IPS-18a (cell line): ENCODE measurements at regions not wholly inside any gene's neighbourhood (a gene's known extent, or its start where the extent isn't known, plus 50 kb on each side); places are given as distances from the start of the nearest gene placed in this dataset.

ENCODE experiments used
- H3K27ac ChIP-seq: one replicate; pipeline ENCODE4 v1.5.1; 2013; ENCODE audit warnings: low read length
- H3K27me3 ChIP-seq: one replicate; pipeline ENCODE4 v1.6.1; 2013; ENCODE audit warnings: mild to moderate bottlenecking, low read length; ENCODE audit not compliant: control insufficient read depth, insufficient read depth
- H3K36me3 ChIP-seq: one replicate; pipeline ENCODE4 v1.6.1; 2013; ENCODE audit warnings: low read depth, low read length; ENCODE audit not compliant: control insufficient read depth
- H3K4me1 ChIP-seq: one replicate; pipeline ENCODE4 v1.6.1; 2013; ENCODE audit warnings: low read depth, low read length; ENCODE audit not compliant: control insufficient read depth
- H3K4me3 ChIP-seq: one replicate; pipeline ENCODE4 v1.5.1; 2013; ENCODE audit warnings: low read length
- H3K9ac ChIP-seq: one replicate; pipeline ENCODE4 v1.6.1; 2013; ENCODE audit warnings: mild to moderate bottlenecking, low read length, moderate library complexity
- H3K9me3 ChIP-seq: one replicate; pipeline ENCODE4 v1.6.1; 2013; ENCODE audit warnings: low read depth, low read length; ENCODE audit not compliant: control insufficient read depth

- Histone ChIP-seq H3K4me1 (no peaks in the 10 kb centered on the region), H3K9me3 (no peaks in the 10 kb centered on the region), H3K36me3 (no peaks in the 10 kb centered on the region), H3K4me3 (no peak overlapping the region), H3K9ac (no peak overlapping the region), H3K27me3 (no peaks in the 10 kb centered on the region), H3K27ac (no peak overlapping the region)
Measured at GRCh38 chr6:167735084-167735950, 91.4 kb upstream of the AFDN start.

GRCh38 chr6:167735951-167736288 lies 90.8 kb upstream of the AFDN start:
- no peak overlapping the region for H3K9ac ChIP-seq
- no peaks in the 10 kb centered on the region for H3K27me3 ChIP-seq
- H3K4me1 ChIP-seq = no peaks in the 10 kb centered on the region
- H3K9me3 ChIP-seq = no peaks in the 10 kb centered on the region
- H3K36me3 ChIP-seq = no peaks in the 10 kb centered on the region
- H3K4me3 ChIP-seq = no peak overlapping the region
- no peak overlapping the region for H3K27ac ChIP-seq

GRCh38 chr6:167736486-167737204 lies 90.1 kb upstream of the AFDN start:
- no peak overlapping the region for H3K4me3 ChIP-seq
- H3K9me3 ChIP-seq = no peaks in the 10 kb centered on the region
- no peak overlapping the region for H3K27ac ChIP-seq
- H3K36me3 ChIP-seq = no peaks in the 10 kb centered on the region
- H3K27me3 ChIP-seq = no peaks in the 10 kb centered on the region
- H3K9ac ChIP-seq = no peak overlapping the region
- no peaks in the 10 kb centered on the region for H3K4me1 ChIP-seq

- Histone ChIP-seq H3K27ac (no peak overlapping the region), H3K4me3 (no peak overlapping the region), H3K9me3 (no peaks in the 10 kb centered on the region), H3K4me1 (no peaks in the 10 kb centered on the region), H3K27me3 (no peaks in the 10 kb centered on the region), H3K36me3 (no peaks in the 10 kb centered on the region), H3K9ac (no peak overlapping the region)
Measured at GRCh38 chr6:167737205-167737830, 89.4 kb upstream of the AFDN start.

GRCh38 chr6:167738386-167738785 lies 88.3 kb upstream of the AFDN start:
- Histone ChIP-seq H3K9me3 (no peaks in the 10 kb centered on the region), H3K27ac (no peak overlapping the region), H3K9ac (no peak overlapping the region), H3K4me1 (no peaks in the 10 kb centered on the region), H3K4me3 (no peak overlapping the region), H3K36me3 (no peaks in the 10 kb centered on the region), H3K27me3 (no peaks in the 10 kb centered on the region)

GRCh38 chr6:167739721-167740475 lies 86.8 kb upstream of the AFDN start:
- Histone ChIP-seq H3K9me3 (no peaks in the 10 kb centered on the region), H3K4me1 (no peaks in the 10 kb centered on the region), H3K36me3 (no peaks in the 10 kb centered on the region), H3K27me3 (no peaks in the 10 kb centered on the region), H3K4me3 (no peak overlapping the region), H3K27ac (no peak overlapping the region), H3K9ac (no peak overlapping the region)

- Histone ChIP-seq H3K4me3 (no peak overlapping the region), H3K27ac (no peak overlapping the region), H3K9me3 (no peaks in the 10 kb centered on the region), H3K4me1 (no peaks in the 10 kb centered on the region), H3K27me3 (no peaks in the 10 kb centered on the region), H3K9ac (no peak overlapping the region), H3K36me3 (no peaks in the 10 kb centered on the region)
Measured at GRCh38 chr6:167742719-167743303, 83.9 kb upstream of the AFDN start.

GRCh38 chr6:167744681-167745669 lies 81.7 kb upstream of the AFDN start:
- Histone ChIP-seq H3K9ac (no peak overlapping the region), H3K27ac (no peak overlapping the region), H3K4me1 (no peaks in the 10 kb centered on the region), H3K9me3 (no peaks in the 10 kb centered on the region), H3K27me3 (no peaks in the 10 kb centered on the region), H3K36me3 (no peaks in the 10 kb centered on the region), H3K4me3 (no peak overlapping the region)

GRCh38 chr6:167745670-167746389 lies 80.9 kb upstream of the AFDN start:
- Histone ChIP-seq H3K27ac (no peak overlapping the region), H3K36me3 (no peaks in the 10 kb centered on the region), H3K4me1 (no peaks in the 10 kb centered on the region), H3K9me3 (no peaks in the 10 kb centered on the region), H3K9ac (no peak overlapping the region), H3K27me3 (no peaks in the 10 kb centered on the region), H3K4me3 (no peak overlapping the region)

GRCh38 chr6:167746390-167746907 lies 80.3 kb upstream of the AFDN start:
- H3K9me3 ChIP-seq = no peaks in the 10 kb centered on the region
- H3K27ac ChIP-seq = no peak overlapping the region
- peaks cover 4% of the 10 kb centered on the region for H3K4me1 ChIP-seq
- no peak overlapping the region for H3K9ac ChIP-seq
- no peak overlapping the region for H3K4me3 ChIP-seq
- no peaks in the 10 kb centered on the region for H3K27me3 ChIP-seq
- no peaks in the 10 kb centered on the region for H3K36me3 ChIP-seq
